H54 (cell line): ENCODE measurements at regions not wholly inside any gene's neighbourhood (a gene's known extent, or its start where the extent isn't known, plus 50 kb on each side); places are given as distances from the start of the nearest gene placed in this dataset.

Source experiments
- DNase-seq: peaks from one replicate; pipeline ENCODE4 v3.0.0; 2011; ENCODE audit warnings: low spot score, mixed read lengths; ENCODE audit not compliant: insufficient read length
- FAIRE-seq: peaks from 3 replicates; lab custom pipeline; 2011; peaks lifted over from hg19 to GRCh38; lab: Jason Lieb, UNC
- POLR2A ChIP-seq: IDR thresholded peaks from 2 replicates; pipeline ENCODE4 v1.6.1; 2011; ENCODE audit warnings: low read depth, mild to moderate bottlenecking, low read length

- FAIRE-seq (no peak), DNase-seq (no peak)
- no peak for TF ChIP-seq POLR2A
Measured at GRCh38 chr15:69979783-69980182, 117.9 kb downstream of the TLE3 start.

- no peak for TF ChIP-seq POLR2A
- FAIRE-seq (no peak), DNase-seq (no peak)
Measured at GRCh38 chr15:69980341-69981059, 117.2 kb downstream of the TLE3 start.

- FAIRE-seq (no peak), DNase-seq (no peak)
- TF ChIP-seq POLR2A, result no peak
Measured at GRCh38 chr15:69982037-69982436, 115.7 kb downstream of the TLE3 start.

DNA sequence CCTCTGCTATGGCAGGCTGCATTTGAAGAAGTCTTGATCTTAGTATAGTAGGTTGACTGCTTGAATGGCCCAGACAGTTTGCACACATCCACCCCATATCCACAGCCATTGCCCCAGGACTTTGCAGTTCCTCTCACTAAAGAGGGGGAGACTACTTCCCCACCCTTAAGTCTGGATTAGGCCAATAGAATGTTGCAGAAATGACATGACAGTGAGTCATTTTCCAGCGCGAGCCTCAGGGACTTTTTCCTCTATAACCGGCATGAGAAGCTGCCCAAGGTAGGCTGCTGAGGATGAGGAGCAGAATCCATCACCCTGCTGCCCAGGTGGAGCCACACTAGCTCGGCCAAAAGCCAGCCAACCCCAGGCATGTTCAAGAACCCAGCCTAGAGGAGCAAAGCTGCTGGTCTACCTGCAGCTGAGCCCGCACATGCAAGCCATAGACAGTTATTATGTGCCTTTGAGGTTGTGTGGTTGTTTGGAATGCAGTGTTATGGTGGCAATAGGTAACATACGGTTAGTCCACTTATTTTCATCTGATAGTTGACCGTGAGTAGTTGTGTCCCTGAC, 113.9 kb downstream of the TLE3 start:
- no peak for FAIRE-seq
- TF ChIP-seq POLR2A, result no peak

DNA sequence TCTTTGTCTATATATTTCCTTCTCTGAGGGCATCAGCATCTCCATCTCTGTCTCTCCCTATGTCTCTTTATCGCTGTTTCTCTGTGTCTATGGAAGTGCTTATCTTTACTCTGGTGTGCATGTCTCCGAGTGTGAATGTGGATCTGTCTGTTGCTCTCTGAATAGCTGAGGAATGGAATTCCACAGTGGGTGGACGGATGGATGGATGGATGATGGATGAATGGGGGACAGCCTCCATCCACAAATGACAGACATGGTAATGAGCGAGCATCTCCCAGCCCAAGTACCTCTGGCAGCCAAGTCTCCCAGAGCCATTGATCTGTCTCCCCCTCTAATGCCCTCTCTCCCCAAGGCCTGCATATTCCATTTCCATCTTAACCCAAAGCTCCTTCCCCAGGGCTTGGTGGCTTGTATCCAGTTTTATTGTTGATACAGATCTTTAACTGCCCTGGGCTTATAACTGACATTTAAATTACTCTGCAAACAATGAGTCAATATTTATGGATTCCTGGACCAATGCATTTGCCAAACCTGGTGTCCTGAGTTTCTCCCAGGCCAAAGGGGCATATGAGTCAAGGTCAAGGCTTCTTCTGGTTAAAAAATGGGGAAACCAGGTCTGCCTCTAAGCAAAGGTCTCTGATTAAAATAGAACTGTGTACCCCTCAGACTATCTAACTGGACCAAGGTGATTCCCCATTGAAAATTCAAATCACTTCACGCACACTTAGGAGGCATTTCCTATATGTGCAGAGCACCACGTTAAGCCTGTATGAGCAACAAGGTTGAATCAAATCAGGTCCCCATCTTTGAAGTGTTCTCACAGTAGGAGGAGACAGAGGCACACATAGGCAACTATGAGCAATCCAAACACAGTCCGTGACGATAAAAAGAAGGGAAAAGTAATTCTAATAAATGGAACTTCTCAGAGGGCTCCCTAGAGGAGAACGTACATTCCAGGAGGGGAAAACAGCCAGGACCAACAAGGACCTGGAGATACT, 109.9 kb downstream of the TLE3 start:
- no peak for DNase-seq
- TF ChIP-seq POLR2A, result no peak
- FAIRE-seq, result no peak

More for the DNA sequence above, 113.9 kb downstream of the TLE3 start:
- peak; percentile 10 for DNase-seq

GRCh38 chr15:69988541-69989225, 109.0 kb downstream of the TLE3 start:
- no peak for TF ChIP-seq POLR2A
- DNase-seq (no peak), FAIRE-seq (no peak)

- no peak for DNase-seq
- TF ChIP-seq POLR2A, result no peak
- FAIRE-seq, result no peak
Measured at GRCh38 chr15:69990566-69991421, 106.9 kb downstream of the TLE3 start.

DNA sequence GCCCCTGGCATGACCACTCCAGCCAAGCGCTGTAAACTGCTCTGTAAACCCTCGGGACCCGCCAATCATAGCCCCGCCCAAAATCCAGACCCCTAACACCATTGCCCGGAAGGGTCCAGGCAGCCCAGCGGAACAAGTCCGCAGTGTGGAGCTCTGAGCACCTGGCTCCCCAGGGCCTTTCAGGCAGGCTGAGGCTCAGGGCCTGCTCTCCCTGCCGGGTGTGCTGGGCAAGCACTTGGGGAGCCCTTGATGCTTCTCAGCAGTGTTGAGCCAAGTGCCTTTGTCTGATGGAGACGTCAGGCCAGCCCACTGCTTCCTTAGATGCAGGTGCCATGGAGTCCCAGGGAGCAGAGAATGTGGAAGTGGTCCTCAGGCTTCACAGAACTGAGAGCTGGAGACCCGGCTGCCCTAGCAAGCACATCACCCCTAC, 106.2 kb downstream of the TLE3 start:
- DNase-seq (no peak), FAIRE-seq (no peak)
- TF ChIP-seq POLR2A, result no peak

DNA sequence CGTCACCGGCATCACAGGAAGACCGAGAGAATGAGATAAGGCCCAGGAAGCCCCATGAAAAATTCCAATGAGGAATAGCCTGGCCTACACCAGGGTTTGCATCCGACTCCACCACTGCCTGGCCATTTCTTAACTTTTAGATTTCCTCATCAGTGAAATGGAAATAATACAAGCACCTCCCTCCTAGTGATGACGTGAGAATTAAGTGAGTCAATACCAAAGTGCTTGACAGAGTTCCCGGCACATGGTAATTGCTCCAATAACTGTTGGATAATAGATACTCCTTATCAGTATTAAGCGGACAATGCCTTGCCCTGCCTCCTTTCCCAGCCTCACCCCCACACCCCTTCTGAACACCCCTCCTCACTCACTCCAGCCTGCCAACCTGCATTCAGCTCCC, 105.4 kb downstream of the TLE3 start:
- DNase-seq (no peak), FAIRE-seq (no peak)
- no peak for TF ChIP-seq POLR2A

GRCh38 chr15:69994429-69995205, 103.1 kb downstream of the TLE3 start:
- DNase-seq (no peak), FAIRE-seq (no peak)
- no peak for TF ChIP-seq POLR2A

GRCh38 chr15:69996321-69997160, 101.2 kb downstream of the TLE3 start:
- no peak for TF ChIP-seq POLR2A
- DNase-seq (no peak), FAIRE-seq (no peak)
